Activated CD4-positive, alpha-beta memory T cell treated with anti-CD3 and anti-CD28 coated beads for 36 hours (primary cell): ENCODE measurements at regions not wholly inside any gene's neighbourhood (a gene's known extent, or its start where the extent isn't known, plus 50 kb on each side); places are given as distances from the start of the nearest gene placed in this dataset.
"Not testable (repeated sequence)": the region's sequence is repeated elsewhere in the genome, so short reads cannot be mapped to it uniquely, and the experiment has no call there.

Experiments used
- CTCF ChIA-PET: fragments of 350-600 bp; sonication (Branson Sonifier 250); formaldehyde crosslinking; loops from one replicate; lab custom pipeline; 2021; ENCODE audit warnings: antibody characterized with exemption, inconsistent platforms; lab: Charles Lee
- POLR2A ChIA-PET: fragments of 350-600 bp; sonication (Branson Sonifier 250); formaldehyde crosslinking; loops from one replicate; lab custom pipeline; 2021; ENCODE audit warnings: antibody characterized with exemption; lab: Charles Lee
- DNase-seq: peaks from one replicate; pipeline ENCODE4 v3.0.0-alpha.2; 2020
- H3K27ac Mint-ChIP-seq: one replicate; pipeline ENCODE4 v1.8.0; 2021; ENCODE audit warnings: mixed read lengths
- H3K27me3 Mint-ChIP-seq: one replicate; pipeline ENCODE4 v1.8.0; 2021; ENCODE audit warnings: mixed read lengths
- H3K36me3 Mint-ChIP-seq: one replicate; pipeline ENCODE4 v1.8.0; 2021; ENCODE audit warnings: mixed read lengths
- H3K4me1 Mint-ChIP-seq: one replicate; pipeline ENCODE4 v1.8.0; 2021; ENCODE audit warnings: low read depth, mixed read lengths
- H3K4me3 Mint-ChIP-seq: one replicate; pipeline ENCODE4 v1.8.0; 2021; ENCODE audit warnings: mild to moderate bottlenecking, mixed read lengths
- H3K9me3 Mint-ChIP-seq: one replicate; pipeline ENCODE4 v1.8.0; 2021; ENCODE audit warnings: mixed read lengths
- intact Hi-C: fragments of 100-400 bp; cut with micrococcal nuclease; formaldehyde crosslinking; loops from one replicate; pipeline ENCODE4 v1.15.1; 2023

- H3K9me3 Mint-ChIP-seq, POLR2A ChIA-PET, H3K27ac Mint-ChIP-seq, CTCF ChIA-PET, H3K27me3 Mint-ChIP-seq, intact Hi-C loops, H3K36me3 Mint-ChIP-seq, H3K4me1 Mint-ChIP-seq, H3K4me3 Mint-ChIP-seq: not testable (repeated sequence)
- DNase-seq = peak; percentile 65
These were observed 51.5 kb upstream of the MUC20 start for GRCh38 chr3:195669310-195669709.

DNA sequence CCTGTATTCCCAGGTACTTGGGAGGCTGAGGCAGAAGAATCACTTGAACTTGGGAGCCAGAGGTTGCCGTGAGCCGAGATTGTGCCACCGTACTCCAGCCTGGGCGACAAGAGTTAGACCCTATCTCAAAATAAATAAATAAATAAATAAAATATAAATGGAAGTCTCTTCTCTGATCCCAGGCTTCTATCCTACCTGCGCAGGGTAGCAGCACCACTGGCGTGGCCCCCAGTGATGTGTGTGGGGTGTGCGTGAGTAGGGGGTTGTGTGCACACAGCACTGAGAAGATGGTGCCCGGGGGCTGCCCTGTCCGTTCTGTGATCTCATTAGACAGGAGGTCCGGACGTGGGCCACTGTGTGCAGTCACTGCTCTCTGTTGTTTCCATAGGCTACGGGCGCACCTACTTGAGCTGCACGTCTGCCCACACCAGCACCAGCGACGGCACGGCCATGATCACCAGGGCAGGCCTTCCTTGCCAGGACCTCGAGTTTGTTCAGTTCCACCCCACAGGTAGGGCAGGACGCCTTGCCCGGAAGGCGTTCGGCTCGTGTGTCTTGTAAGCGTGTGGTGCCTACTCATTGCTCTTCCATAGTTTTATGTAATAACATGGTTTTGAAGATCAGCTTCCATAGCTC, 52.5 kb upstream of the MUC20 start:
- POLR2A ChIA-PET, H3K27ac Mint-ChIP-seq, H3K9me3 Mint-ChIP-seq, H3K27me3 Mint-ChIP-seq, H3K4me1 Mint-ChIP-seq, H3K4me3 Mint-ChIP-seq, intact Hi-C loops, H3K36me3 Mint-ChIP-seq, CTCF ChIA-PET, DNase-seq: not testable (repeated sequence)

- intact Hi-C loops, H3K27ac Mint-ChIP-seq, POLR2A ChIA-PET, H3K36me3 Mint-ChIP-seq, H3K27me3 Mint-ChIP-seq, H3K4me3 Mint-ChIP-seq, DNase-seq, H3K4me1 Mint-ChIP-seq, CTCF ChIA-PET, H3K9me3 Mint-ChIP-seq: not testable (repeated sequence)
These were observed 55.5 kb upstream of the MUC20 start for GRCh38 chr3:195665311-195665710.

GRCh38 chr3:195664131-195664530, 56.6 kb upstream of the MUC20 start:
- CTCF ChIA-PET, H3K4me3 Mint-ChIP-seq, H3K36me3 Mint-ChIP-seq, intact Hi-C loops, H3K9me3 Mint-ChIP-seq, DNase-seq, H3K27me3 Mint-ChIP-seq, H3K27ac Mint-ChIP-seq, POLR2A ChIA-PET, H3K4me1 Mint-ChIP-seq: not testable (repeated sequence)

GRCh38 chr3:195659136-195659533, 61.6 kb upstream of the MUC20 start:
- DNase-seq, H3K4me1 Mint-ChIP-seq, H3K36me3 Mint-ChIP-seq, H3K27ac Mint-ChIP-seq, POLR2A ChIA-PET, intact Hi-C loops, CTCF ChIA-PET, H3K9me3 Mint-ChIP-seq, H3K27me3 Mint-ChIP-seq: not testable (repeated sequence)
- H3K4me3 Mint-ChIP-seq = peak overlapping the region; percentile 59

DNA sequence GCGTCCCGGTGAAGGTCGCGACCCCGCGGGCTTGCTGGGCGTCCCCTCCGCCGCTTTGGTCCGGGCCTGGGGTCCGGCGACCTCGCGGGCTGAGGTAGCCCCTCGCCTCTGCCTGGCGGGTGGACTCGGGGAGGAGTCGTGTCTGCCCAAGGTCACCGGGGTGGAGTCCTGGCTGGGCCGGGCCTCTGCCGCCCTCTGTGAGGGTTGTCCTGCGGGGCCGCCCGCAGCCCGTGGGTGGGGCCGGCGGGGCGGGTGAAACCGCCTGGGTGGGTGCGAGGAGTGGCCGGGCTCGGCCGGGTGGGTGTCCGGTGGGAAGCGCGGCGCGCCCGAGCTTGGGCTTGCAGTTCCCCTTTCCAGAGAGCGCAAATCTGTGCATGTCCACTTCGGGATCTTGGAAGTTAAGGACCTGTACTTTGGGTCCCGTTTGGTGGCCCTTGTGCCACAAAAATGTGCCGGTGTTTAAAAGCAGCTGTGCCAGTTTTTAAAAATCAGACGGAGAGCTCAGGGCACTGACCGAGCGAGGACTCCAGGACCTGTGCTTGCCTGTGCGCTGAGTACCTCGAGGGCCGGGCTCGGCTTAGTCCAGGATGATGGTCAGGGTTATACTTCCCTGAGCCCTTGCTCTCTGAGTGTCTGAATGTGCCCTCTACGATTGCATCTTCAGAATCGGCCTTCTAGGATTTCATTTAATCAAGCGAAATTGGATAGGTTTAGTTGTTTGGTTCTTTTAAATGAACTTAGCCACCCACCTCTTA, 62.2 kb upstream of the MUC20 start:
- DNase-seq, H3K27ac Mint-ChIP-seq, H3K27me3 Mint-ChIP-seq, H3K9me3 Mint-ChIP-seq, H3K36me3 Mint-ChIP-seq, POLR2A ChIA-PET, CTCF ChIA-PET, H3K4me1 Mint-ChIP-seq, intact Hi-C loops: not testable (repeated sequence)
- peak overlapping the region; percentile 59 for H3K4me3 Mint-ChIP-seq

GRCh38 chr3:195657475-195658372, 63.1 kb upstream of the MUC20 start:
- DNase-seq = peak; percentile 92
- H3K4me1 Mint-ChIP-seq, CTCF ChIA-PET, H3K36me3 Mint-ChIP-seq, H3K27me3 Mint-ChIP-seq, intact Hi-C loops, POLR2A ChIA-PET, H3K9me3 Mint-ChIP-seq: not testable (repeated sequence)
- Mint-ChIP-seq H3K4me3 (peak overlapping the region; percentile 78), H3K27ac (peak overlapping the region; percentile 62)

DNA sequence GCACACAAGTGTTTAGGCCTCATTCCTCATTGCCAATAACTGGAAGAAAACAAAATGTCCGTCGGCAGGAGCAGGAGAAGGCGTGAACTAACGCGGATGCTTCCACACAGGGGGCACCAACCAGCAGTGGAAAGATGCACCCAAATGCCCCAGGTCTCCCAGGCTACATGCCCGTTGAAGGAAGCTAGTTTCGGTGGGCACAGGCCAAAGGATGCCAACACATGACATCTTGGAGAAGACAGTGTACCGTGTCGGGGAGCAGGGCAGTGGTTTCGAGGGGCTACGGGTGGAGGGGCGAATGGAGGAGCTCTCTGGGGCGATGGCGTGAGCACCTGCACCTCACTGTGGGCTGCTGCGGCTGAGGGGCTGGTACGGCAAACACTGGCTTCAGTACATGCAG, 64.7 kb upstream of the MUC20 start:
- H3K36me3 Mint-ChIP-seq, H3K4me3 Mint-ChIP-seq, CTCF ChIA-PET, intact Hi-C loops, H3K4me1 Mint-ChIP-seq, H3K27me3 Mint-ChIP-seq, POLR2A ChIA-PET, H3K27ac Mint-ChIP-seq, H3K9me3 Mint-ChIP-seq, DNase-seq: not testable (repeated sequence)

DNA sequence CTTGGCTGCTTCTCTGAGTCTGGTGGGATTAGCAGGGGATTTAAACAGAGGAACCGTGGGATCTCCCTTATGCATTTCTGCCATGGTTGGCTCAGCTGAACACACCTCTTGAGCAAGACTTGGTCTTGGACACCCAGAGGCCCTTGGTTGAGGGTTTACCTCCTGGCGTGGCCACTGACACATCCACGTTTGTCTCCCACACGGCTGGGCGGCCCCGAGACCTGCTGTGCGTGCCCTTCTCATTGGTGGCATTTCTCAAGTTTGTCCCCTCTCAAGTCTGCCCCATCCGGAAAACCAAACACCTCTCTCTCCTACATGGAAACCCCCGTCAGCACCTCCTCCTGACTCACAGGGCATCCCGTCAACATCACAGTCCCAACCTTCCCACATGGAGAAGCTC, 66.0 kb upstream of the MUC20 start:
- CTCF ChIA-PET, H3K27ac Mint-ChIP-seq, POLR2A ChIA-PET, H3K27me3 Mint-ChIP-seq, DNase-seq, H3K4me3 Mint-ChIP-seq, H3K36me3 Mint-ChIP-seq, H3K9me3 Mint-ChIP-seq, H3K4me1 Mint-ChIP-seq: not testable (repeated sequence)
- intact Hi-C loops = loop anchor here (5.0 kb wide), 1 partner anchor 198 kb away; no protein-coding TSS in a partner anchor

DNA sequence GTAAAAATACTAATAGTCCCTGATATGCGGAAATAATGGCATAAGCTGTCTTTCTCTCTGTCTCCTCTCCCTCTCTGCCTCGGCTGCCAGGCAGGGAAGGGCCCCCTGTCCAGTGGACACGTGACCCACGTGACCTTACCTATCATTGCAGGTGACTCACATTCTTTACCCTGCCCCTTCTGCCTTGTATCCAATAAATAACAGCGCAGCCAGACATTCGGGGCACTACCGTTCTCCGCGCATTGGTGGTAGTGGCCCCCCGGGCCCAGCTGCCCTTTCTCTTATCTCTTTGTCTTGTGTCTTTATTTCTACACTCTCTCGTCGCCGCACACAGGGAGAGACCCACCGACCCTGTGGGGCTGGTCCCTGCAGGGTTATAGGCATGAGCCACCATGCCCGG, 66.6 kb upstream of the MUC20 start:
- H3K4me3 Mint-ChIP-seq, POLR2A ChIA-PET, H3K36me3 Mint-ChIP-seq, H3K27me3 Mint-ChIP-seq, CTCF ChIA-PET, H3K9me3 Mint-ChIP-seq, H3K27ac Mint-ChIP-seq, DNase-seq, H3K4me1 Mint-ChIP-seq: not testable (repeated sequence)
- intact Hi-C loops = loop anchor here (5.0 kb wide), 1 partner anchor 198 kb away; no protein-coding TSS in a partner anchor

GRCh38 chr3:195653641-195654040, 67.1 kb upstream of the MUC20 start:
- POLR2A ChIA-PET, CTCF ChIA-PET, H3K27ac Mint-ChIP-seq, H3K36me3 Mint-ChIP-seq, H3K27me3 Mint-ChIP-seq, H3K4me3 Mint-ChIP-seq, H3K4me1 Mint-ChIP-seq, H3K9me3 Mint-ChIP-seq: not testable (repeated sequence)
- intact Hi-C loops = loop anchor here (5.0 kb wide), 1 partner anchor 199 kb away; no protein-coding TSS in a partner anchor
- peak; percentile 25 for DNase-seq

- CTCF ChIA-PET = interaction anchor here (0.7 kb wide), 1 partner anchor 185 kb away, joined by 3 read pairs; no protein-coding TSS in a partner anchor
These were observed 64.4 kb upstream of the APOD start for GRCh38 chr3:195647912-195648702.

More at GRCh38 chr3:195647912-195648702, 64.4 kb upstream of the APOD start:
- H3K36me3 Mint-ChIP-seq, intact Hi-C loops, H3K27me3 Mint-ChIP-seq, H3K4me1 Mint-ChIP-seq, H3K9me3 Mint-ChIP-seq, POLR2A ChIA-PET, H3K4me3 Mint-ChIP-seq, DNase-seq, H3K27ac Mint-ChIP-seq: not testable (repeated sequence)
